HG02763 (cell line): ENCODE measurements at regions not wholly inside any gene's neighbourhood (a gene's known extent, or its start where the extent isn't known, plus 50 kb on each side); places are given as distances from the start of the nearest gene placed in this dataset.

Experiments used
- ATAC-seq: cut with Tn5 transposase; IDR thresholded peaks from one replicate; pipeline ENCODE4 v1.9.1; 2021; ENCODE audit warnings: mild to moderate bottlenecking, moderate library complexity; ENCODE audit not compliant: unreplicated experiment

GRCh38 chr5:113900141-113900540 is 386.6 kb downstream of the YTHDC2 start:
- ATAC-seq, result no peak

DNA sequence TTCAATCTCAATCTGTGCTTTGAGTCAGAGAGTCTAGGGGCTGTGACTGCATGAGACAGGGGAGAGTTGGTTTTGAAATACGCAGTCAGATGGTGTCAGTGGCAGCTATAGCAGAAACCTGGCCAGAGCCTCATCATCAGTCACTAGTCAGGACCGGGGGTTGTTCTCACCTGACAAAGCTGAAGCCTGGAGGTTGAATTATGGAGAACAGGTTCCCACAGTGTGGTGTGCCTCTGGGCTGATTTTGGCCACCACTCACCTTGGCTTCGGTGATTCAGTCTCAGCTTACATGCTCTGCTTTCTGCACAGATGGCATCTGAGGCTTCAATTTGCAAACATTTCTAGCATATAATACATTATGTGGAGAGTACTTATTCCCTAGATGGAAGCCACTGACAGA is 387.3 kb downstream of the YTHDC2 start:
- no peak for ATAC-seq

DNA sequence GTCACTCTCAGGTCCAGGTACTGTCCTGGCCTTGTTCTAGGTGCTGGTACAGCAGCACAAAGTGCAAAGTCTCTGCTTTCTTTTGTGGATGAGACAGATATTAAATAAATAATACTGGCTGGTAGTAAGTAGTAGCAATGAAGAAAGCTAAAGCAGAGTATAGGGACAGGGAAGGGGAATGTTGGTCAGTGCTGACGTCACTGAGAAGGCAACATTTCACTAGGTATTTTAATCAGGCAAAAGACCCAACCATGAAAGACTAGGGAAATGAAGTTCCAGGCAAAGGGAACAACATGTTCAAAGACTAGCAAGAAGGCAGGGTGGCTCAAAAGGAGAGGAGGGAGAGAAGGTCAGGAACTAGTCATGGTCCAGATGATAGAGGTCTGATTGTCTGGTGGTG is 388.2 kb downstream of the YTHDC2 start:
- ATAC-seq, result no peak

GRCh38 chr5:113902917-113903660 is 389.6 kb downstream of the YTHDC2 start:
- no peak for ATAC-seq

DNA sequence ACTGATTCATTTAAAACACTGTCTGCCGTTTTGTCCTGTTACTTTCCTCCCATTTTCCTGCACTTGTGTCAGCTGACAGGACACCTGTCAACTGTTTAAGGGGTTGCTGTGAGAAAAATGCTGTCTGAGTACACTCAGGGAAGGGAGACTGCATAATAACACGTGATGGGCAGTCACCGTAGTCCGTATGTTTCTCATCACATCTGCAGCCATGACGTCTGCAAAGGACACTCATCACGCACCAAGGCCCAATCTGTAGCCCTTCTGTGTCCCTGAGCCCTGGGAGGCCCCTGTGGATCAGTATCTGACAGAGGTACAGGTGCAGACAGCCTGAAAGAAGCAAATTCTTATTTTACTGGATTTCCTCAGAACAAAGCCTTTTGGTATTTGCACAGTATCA is 396.3 kb downstream of the YTHDC2 start:
- ATAC-seq, result no peak

GRCh38 chr5:113917997-113918396 is 404.5 kb downstream of the YTHDC2 start:
- no peak for ATAC-seq

GRCh38 chr5:113922343-113922742 is 408.8 kb downstream of the YTHDC2 start:
- no peak for ATAC-seq

GRCh38 chr5:113935453-113935852 is 422.0 kb downstream of the YTHDC2 start:
- no peak for ATAC-seq

DNA sequence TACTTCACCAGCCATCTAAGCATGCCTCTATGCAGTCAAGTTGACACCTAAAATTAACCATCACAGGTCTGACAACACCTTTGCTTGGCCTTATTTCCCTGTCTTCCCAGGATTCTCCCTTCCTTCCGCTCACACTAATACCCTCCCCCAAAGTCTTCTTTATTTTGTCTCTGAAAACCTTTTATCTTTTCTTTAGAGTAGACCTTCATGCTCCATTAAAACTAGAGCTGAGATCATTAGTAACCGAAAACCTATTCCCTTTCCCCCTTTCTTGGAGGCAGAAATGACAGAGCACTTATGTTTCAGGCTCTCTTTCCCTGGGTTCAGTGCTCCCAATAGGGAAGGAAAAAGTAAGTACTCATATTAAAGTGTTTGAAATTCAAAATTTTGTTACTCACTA is 423.8 kb downstream of the YTHDC2 start:
- no peak for ATAC-seq

GRCh38 chr5:113939988-113940387 is 421.9 kb upstream of the KCNN2 start:
- ATAC-seq, result no peak

GRCh38 chr5:113950186-113950585 is 411.7 kb upstream of the KCNN2 start:
- no peak for ATAC-seq

DNA sequence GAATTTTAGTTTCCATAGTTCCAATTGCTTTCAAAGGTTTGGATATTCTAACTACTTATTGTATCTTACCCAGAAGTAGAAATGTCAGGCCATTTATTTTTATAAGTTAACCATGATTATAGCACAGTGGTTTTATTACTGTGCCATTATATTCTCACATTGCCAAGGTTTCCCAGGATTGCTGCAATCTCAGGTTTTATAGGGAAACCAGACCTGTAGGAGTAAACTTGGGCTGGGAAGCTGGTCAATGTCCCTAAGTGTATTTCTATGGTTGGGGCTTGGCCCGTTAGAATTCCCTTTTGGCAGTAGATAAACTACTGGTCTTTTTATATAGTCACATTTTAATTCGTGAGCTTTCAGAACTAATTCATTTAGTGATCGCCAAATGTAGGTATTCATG is 396.6 kb upstream of the KCNN2 start:
- no peak for ATAC-seq

DNA sequence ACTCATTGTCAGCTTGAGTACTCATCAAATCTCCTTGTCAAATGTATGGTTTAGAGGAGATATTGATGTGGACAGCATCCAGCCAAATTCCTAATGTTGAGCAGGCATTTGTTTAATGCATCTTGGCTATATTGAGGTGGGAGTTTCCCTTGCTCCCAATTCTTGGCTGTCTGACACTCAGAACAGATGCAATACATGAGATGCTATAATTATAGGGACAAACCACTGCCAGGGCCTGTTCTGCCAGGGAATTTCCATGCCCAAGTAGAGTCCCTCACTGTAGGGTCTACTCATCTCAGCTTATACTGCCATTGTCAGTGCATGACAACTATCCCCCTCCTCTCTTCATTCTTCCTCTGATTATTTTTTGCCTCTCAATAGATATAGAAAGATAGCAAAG is 392.0 kb upstream of the KCNN2 start:
- ATAC-seq, result no peak

DNA sequence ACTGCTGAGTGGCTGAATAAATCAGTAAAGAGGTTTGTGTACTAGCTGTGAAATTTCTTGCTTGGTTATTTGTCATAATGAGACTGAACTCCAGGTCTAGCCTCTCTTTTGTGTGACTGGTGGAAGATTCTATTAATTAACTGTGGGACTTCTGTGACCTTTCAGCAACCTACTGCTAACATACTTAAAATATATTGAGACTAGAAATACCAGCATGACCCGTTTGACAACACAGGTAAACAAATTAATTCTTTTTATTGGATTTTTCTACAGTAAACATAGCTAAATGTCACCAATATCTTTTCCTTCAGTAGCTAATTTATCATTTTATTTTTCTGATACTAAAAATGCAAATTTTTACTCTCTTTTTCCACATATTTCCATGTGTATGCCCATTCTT is 390.4 kb upstream of the KCNN2 start:
- ATAC-seq, result no peak

DNA sequence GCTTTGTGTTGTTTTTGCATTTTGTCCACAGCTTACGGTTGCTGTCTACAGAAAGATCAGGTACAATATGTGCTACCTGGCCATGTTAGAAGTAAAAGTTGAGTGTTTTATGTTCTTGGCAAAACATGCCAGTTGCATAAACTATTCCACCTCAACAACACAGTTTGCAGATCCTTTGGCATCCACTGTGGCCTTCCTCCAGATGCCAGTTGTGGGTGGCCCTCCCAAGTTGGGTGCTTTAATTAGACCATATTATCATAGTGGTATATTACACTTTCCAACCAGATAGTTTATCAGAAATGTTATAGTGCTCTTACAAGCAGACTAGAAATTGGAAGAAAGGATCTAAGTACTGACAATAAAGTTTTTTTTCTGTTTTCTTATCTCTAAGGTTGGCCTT is 386.9 kb upstream of the KCNN2 start:
- no peak for ATAC-seq

- no peak for ATAC-seq
Observed at GRCh38 chr5:113984928-113985327, 376.9 kb upstream of the KCNN2 start.

- ATAC-seq, result no peak
Observed at GRCh38 chr5:113985505-113985904, 376.4 kb upstream of the KCNN2 start.

GRCh38 chr5:113989278-113989912 is 372.5 kb upstream of the KCNN2 start:
- no peak for ATAC-seq

GRCh38 chr5:113989913-113990305 is 372.0 kb upstream of the KCNN2 start:
- no peak for ATAC-seq

GRCh38 chr5:114001076-114001475 is 360.8 kb upstream of the KCNN2 start:
- ATAC-seq, result no peak

GRCh38 chr5:114006582-114006981 is 355.3 kb upstream of the KCNN2 start:
- no peak for ATAC-seq

DNA sequence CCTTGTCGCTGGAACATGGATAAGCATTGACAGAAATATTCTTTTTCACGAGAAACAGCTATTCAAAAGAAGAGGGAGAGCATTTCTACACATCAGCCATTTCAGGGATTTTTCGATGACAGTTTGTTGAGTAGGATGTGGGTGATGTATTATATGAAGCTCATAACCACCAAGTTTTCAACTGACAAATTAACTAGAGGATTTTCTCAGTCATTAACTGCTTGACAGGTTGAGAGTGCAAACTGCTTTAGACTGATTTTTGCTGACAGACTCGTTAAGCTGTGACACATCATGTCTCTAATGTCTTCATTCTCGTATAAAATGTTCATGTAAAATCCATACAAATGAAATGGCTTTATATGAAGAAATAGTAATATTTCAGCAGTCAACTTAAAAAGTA is 354.2 kb upstream of the KCNN2 start:
- ATAC-seq, result no peak

GRCh38 chr5:114010362-114010761 is 351.5 kb upstream of the KCNN2 start:
- ATAC-seq, result no peak
